K562 (cell line): ENCODE measurements at regions not wholly inside any gene's neighbourhood (a gene's known extent, or its start where the extent isn't known, plus 50 kb on each side); places are given as distances from the start of the nearest gene placed in this dataset.

ENCODE experiments used
- ATAC-seq: fragments of 200-7000 bp; cut with Tn5 transposase; 3 replicates; pipeline ENCODE4 v1.9.1; 2020; ENCODE audit warnings: moderate library complexity
- BruUV-seq: library from RNA; stranded (reverse); fragments of 400-500 nt; replicated peaks from 2 replicates; lab custom pipeline; 2021; lab: Mats Ljungman, UMichigan
- CTCF ChIA-PET: fragments of 300-600 bp; formaldehyde crosslinking; extraction: SDS; loops from one replicate; lab custom pipeline; 2021; ENCODE audit warnings: low intra/inter-chr PET ratio; lab: Yijun Ruan, JAX
- POLR2A ChIA-PET: fragments of 300-600, 350-650 bp; sonication (Branson Sonifier 250); formaldehyde crosslinking; extraction: SDS; loops from one replicate; lab custom pipeline; 2021; ENCODE audit warnings: antibody characterized with exemption, inconsistent platforms; lab: Yijun Ruan, JAX
- DNase-seq, 4 experiments: peaks; one replicate each; pipeline versions ENCODE4 v3.0.0 to v3.0.0-alpha.2; 2011 to 2018; ENCODE audit warnings: low spot score in 3 of 4, mixed read lengths in 3 of 4; ENCODE audit errors: extremely low read depth in 1 of 4
- FAIRE-seq: peaks from 2 replicates; lab custom pipeline; 2011; peaks lifted over from hg19 to GRCh38; lab: Jason Lieb, UNC
- H2AFZ ChIP-seq: 2 replicates; pipeline ENCODE4 v1.6.0; 2011; ENCODE audit warnings: low read depth, low read length, control low read depth, inconsistent platforms
- H3K27ac ChIP-seq: fragments of 200-600 bp; 3 replicates; pipeline ENCODE4 v1.8.0; 2011; ENCODE audit warnings: low read depth, mild to moderate bottlenecking, control low read depth, inconsistent platforms, low read length, moderate library complexity, mixed read lengths; ENCODE audit errors: extremely low read depth
- H3K27me3 ChIP-seq, 2 experiments: fragments of 300-600 bp in 1 of 2; 2 replicates in 1 of 2; 3 replicates in 1 of 2; pipeline versions ENCODE4 v1.6.0 to v1.8.0; 2011; ENCODE audit warnings: inconsistent platforms in 2 of 2, low read length in 2 of 2, mild to moderate bottlenecking in 1 of 2, mixed read lengths in 1 of 2, moderate library complexity in 1 of 2; ENCODE audit not compliant: control insufficient read depth in 2 of 2, insufficient read depth in 2 of 2
- H3K36me3 ChIP-seq: fragments of 300-600 bp; 3 replicates; pipeline ENCODE4 v1.8.0; 2011; ENCODE audit warnings: mild to moderate bottlenecking, low read length, inconsistent platforms; ENCODE audit not compliant: control insufficient read depth, insufficient read depth
- H3K4me1 ChIP-seq, 2 experiments: fragments of 200-600 bp in 1 of 2; replicated peaks in 1 of 2; 2 replicates in 1 of 2; 3 replicates in 1 of 2; pipeline versions ENCODE4 v1.5.1 to v1.8.0; 2011; ENCODE audit warnings: inconsistent platforms in 2 of 2, low read length in 2 of 2, mild to moderate bottlenecking in 1 of 2, mixed read lengths in 1 of 2, moderate library complexity in 1 of 2; ENCODE audit not compliant: control insufficient read depth in 2 of 2, insufficient read depth in 2 of 2
- H3K4me2 ChIP-seq: 2 replicates; pipeline ENCODE4 v1.6.1; 2011; ENCODE audit warnings: low read length, control low read depth, inconsistent platforms, mixed read lengths; ENCODE audit not compliant: insufficient read depth
- H3K4me3 ChIP-seq: fragments of 200-600 bp; sonication (generic), shearing (Covaris generic); 2 replicates; pipeline ENCODE4 v1.5.1; 2016; ENCODE audit warnings: control low read depth, inconsistent platforms
- H3K79me2 ChIP-seq: fragments of 200-600 bp; 3 replicates; pipeline ENCODE4 v1.8.0; 2011; ENCODE audit warnings: low read length, inconsistent platforms; ENCODE audit not compliant: control insufficient read depth, insufficient read depth
- H3K9ac ChIP-seq, 2 experiments: 2 replicates each; pipeline versions ENCODE4 v1.6.0 to v1.6.1; 2011; ENCODE audit warnings: low read depth in 2 of 2, low read length in 2 of 2, control low read depth in 1 of 2, inconsistent platforms in 1 of 2, mild to moderate bottlenecking in 1 of 2, mixed read lengths in 1 of 2; ENCODE audit not compliant: insufficient read depth in 1 of 2
- H3K9me1 ChIP-seq: one replicate; pipeline ENCODE4 v1.6.0; 2011; ENCODE audit warnings: inconsistent platforms, mild to moderate bottlenecking, low read length, moderate library complexity; ENCODE audit not compliant: control insufficient read depth, insufficient read depth
- H3K9me3 ChIP-seq: replicated peaks from 2 replicates; pipeline ENCODE4 v1.5.1; 2011; ENCODE audit warnings: low read depth, low read length, inconsistent platforms; ENCODE audit not compliant: control insufficient read depth, insufficient read depth
- H4K20me1 ChIP-seq: replicated peaks from 2 replicates; pipeline ENCODE4 v1.6.1; 2011; ENCODE audit warnings: low read length, inconsistent platforms, mixed read lengths; ENCODE audit not compliant: control insufficient read depth, insufficient read depth
- SIRT6 ChIP-seq: IDR thresholded peaks from one replicate; pipeline ENCODE4 v1.6.1; 2012; ENCODE audit warnings: low read depth, mild to moderate bottlenecking, control low read depth, inconsistent platforms, low read length, moderate library complexity
- ZEB2 ChIP-seq: fragments of 450-650 bp; IDR thresholded peaks from 2 replicates; pipeline ENCODE4 v1.6.1; 2016
- ZFX ChIP-seq: sonication (generic); formaldehyde crosslinking; IDR thresholded peaks from 2 replicates; pipeline ENCODE4 v1.8.0; 2022; ENCODE audit warnings: mild to moderate bottlenecking, missing genetic modification reagents, moderate library complexity
- ZKSCAN3 ChIP-seq: fragments of 250-450 bp; sonication (Bioruptor Pico); IDR thresholded peaks from 2 replicates; pipeline ENCODE4 v1.4.0; 2020
- WGBS: fragments of 100-300 bp; shearing (Covaris generic); methylation state at CpG from one replicate; pipeline ENCODE4 v1.1.6; 2016; ENCODE audit warnings: low coverage, mixed read lengths; ENCODE audit not compliant: insufficient coverage; ENCODE audit errors: missing lambda C conversion rate; 5-methylcytosine and 5-hydroxymethylcytosine counted together
- in situ Hi-C: fragments of 300-500 bp; cut with MboI; formaldehyde crosslinking; loops from 4 replicates; pipeline ENCODE4 v1.15.0; 2018; ENCODE audit warnings: inconsistent platforms, mixed read lengths
- intact Hi-C: fragments of 100-400 bp; cut with micrococcal nuclease; formaldehyde crosslinking; loops from 2 replicates; pipeline ENCODE4 v1.14.2; 2022
- TF ChIP-seq, protein P1 (sequence below): sonication (generic); formaldehyde crosslinking; IDR thresholded peaks from 2 replicates; pipeline ENCODE4 v1.8.0; 2022; ENCODE audit warnings: missing genetic modification reagents, mild to moderate bottlenecking, borderline replicate concordance
- TF ChIP-seq, protein P2 (sequence below): fragments of 250-450 bp; sonication (Bioruptor Pico); IDR thresholded peaks from 2 replicates; pipeline ENCODE4 v1.5.0; 2021; ENCODE audit warnings: mild to moderate bottlenecking, moderate library complexity

DNA sequence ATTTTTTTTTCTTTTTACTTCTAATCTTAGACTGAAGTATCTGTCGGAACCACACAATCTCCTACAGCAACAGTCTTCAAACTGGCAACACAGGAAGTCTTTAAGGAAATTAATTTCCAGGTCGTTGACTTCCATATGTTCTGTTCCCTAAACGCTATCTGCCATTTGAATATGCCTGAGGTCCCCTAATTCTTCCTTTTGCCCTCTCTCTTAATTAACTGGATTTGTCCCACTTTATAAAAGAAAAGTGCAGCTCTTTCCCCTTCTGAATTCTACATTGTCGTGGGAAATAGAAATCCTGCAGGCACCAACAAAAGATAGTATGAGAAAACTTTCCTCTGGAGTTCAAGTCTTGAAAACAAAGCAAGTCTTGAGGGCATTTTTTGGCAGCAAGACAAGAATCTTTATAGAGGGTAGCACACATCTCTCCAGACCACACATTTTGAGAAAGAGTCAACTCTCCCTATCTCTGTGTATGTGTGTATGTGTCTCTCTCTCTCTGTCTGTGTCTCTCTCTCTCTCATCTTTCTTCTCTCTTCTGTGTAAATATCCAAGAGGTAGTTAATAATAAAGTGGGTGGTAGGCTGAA, 879.8 kb downstream of the SOCS6 start:
- no peaks in the 10 kb centered on the region for H3K9me3 ChIP-seq
- WGBS, result 0% methylated on average over 4 of the region's 4 CpGs
- no peak overlapping the region for H3K27ac ChIP-seq
- H3K4me2 ChIP-seq, result no peak overlapping the region
- FAIRE-seq (no peak), ATAC-seq (no peak)
- in situ Hi-C loops (no loop called here), intact Hi-C loops (no loop called here)
- no peak overlapping the region for H3K9ac ChIP-seq
- no peaks in the 10 kb centered on the region for H3K27me3 ChIP-seq
- no peaks in the 10 kb centered on the region for H4K20me1 ChIP-seq
- no peaks in the 10 kb centered on the region for H3K9me1 ChIP-seq
- H3K4me1 ChIP-seq, result no peaks in the 10 kb centered on the region
- POLR2A ChIA-PET, result no interaction called here
- BruUV-seq, result no TSS peak
- H3K36me3 ChIP-seq, result no peaks in the 10 kb centered on the region
- H2AFZ ChIP-seq, result no peak overlapping the region
- CTCF ChIA-PET, result no interaction called here
- TF ChIP-seq ZKSCAN3 (CRISPR knock-in tag) (no peak), ZEB2 (no peak), ZFX (CRISPR knock-in tag) (no peak), SIRT6 (no peak)
- TF ChIP-seq, protein P1, sequence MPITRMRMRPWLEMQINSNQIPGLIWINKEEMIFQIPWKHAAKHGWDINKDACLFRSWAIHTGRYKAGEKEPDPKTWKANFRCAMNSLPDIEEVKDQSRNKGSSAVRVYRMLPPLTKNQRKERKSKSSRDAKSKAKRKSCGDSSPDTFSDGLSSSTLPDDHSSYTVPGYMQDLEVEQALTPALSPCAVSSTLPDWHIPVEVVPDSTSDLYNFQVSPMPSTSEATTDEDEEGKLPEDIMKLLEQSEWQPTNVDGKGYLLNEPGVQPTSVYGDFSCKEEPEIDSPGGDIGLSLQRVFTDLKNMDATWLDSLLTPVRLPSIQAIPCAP, result no peak
- TF ChIP-seq, protein P2, sequence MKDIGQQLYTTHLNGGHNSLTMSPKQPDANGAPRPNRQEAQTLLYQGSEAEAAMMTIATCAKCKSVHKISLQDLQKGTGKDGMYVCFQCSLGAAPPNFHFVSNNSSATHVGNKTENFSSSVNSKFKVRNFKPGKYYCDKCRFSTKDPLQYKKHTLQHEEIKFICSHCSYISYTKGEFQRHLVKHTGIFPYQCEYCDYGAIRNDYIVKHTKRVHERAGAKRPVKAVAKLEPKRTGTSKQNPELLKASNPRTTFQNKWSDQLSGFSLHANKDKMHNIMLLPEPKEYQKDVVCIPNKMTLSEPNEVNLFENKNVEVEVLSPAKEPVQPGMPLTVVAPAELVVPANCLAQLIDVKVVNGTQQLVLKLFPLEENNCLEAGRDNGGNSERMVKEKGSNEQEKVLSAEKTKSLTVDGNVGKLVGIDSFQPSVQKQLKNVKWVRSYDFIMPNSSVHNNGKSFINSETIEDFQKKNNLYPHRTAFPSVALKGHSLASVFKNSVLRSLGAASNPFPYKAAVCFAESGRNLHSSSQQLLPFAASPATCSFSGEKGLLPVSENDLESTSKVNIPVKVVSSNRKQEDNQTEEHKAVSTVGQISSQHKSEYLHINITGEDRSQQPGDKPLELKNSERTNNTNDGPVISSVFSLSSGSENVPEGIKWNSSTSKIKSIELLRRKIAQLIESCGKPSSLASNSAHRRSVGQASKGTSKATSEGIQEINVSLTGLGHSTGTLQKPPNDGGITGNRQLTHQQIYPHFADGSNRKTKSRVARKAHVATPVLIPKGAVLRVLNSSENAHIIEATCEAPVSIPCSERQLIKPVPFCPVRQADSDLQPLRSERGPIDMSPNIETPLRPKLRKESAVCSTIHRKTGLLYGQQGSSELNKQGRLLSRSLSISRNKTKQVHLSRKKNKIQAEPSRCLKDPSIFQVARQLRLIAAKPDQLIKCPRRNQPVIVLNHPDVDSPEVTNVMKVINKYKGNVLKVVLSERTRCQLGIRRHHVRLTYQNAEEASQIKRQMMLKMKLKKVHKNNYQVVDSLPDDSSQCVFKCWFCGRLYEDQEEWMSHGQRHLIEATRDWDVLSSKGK (CRISPR knock-in tag), result no peak
- TF ChIP-seq, all 486 proteins: peak for 0
- Histone ChIP-seq H3K4me3 (no peak overlapping the region), H3K79me2 (no peaks in the 10 kb centered on the region)
- DNase-seq, result no peak
